ENCODE measurements at regions not wholly inside any gene's neighbourhood (a gene's known extent, or its start where the extent isn't known, plus 50 kb on each side); places are given as distances from the start of the nearest gene placed in this dataset.

GRCh38 chr10:124219655-124220054, 126.3 kb upstream of the CHST15 start:
- intact Hi-C loops (cut with micrococcal nuclease; ENCODE audit: unreplicated experiment), result no loop called here
- H3K4me1 Mint-ChIP-seq (ENCODE audit: low read depth, unreplicated experiment), result no peaks in the 10 kb centered on the region
- H3K4me1 ChIP-seq, result no peaks in the 10 kb centered on the region
- no peak overlapping the region for H3K4me3 Mint-ChIP-seq (ENCODE audit: unreplicated experiment)
- H3K9me3 Mint-ChIP-seq (ENCODE audit: unreplicated experiment), result no peaks in the 10 kb centered on the region
- no peaks in the 10 kb centered on the region for H3K9me3 ChIP-seq
- H3K36me3 Mint-ChIP-seq (ENCODE audit: insufficient read depth, unreplicated experiment), result no peaks in the 10 kb centered on the region
- TF ChIP-seq CTCF (IDR thresholded peaks at IDR 0.05; ENCODE audit: insufficient read depth in 1 of 2, low read depth in 1 of 2, low read length in 1 of 2, severe bottlenecking in 1 of 2, unreplicated experiment in 1 of 2), result no peak
- ChIA-PET CTCF (interaction anchor here (1.7 kb wide), 1 partner anchor 225 kb away, joined by 3 read pairs; no protein-coding TSS in a partner anchor), POLR2A (no interaction called here)
- DNase-seq, result no peak
- H3K27me3 Mint-ChIP-seq (ENCODE audit: insufficient read depth, unreplicated experiment), result peaks cover 15% of the 10 kb centered on the region
- no peaks in the 10 kb centered on the region for H3K36me3 ChIP-seq (ENCODE audit: control insufficient read depth, insufficient read depth, low read length)
- H3K27me3 ChIP-seq (replicated peaks; ENCODE audit: control insufficient read depth, insufficient read depth, low read length), result peaks cover 2% of the 10 kb centered on the region
- BruUV-seq (replicated peaks), result no TSS peak
- H3K4me3 ChIP-seq (ENCODE audit: low read depth, low read length), result no peak overlapping the region
- H3K27ac Mint-ChIP-seq (ENCODE audit: unreplicated experiment), result no peak overlapping the region

GRCh38 chr10:124219062-124219461, 125.7 kb upstream of the CHST15 start:
- no peak overlapping the region for H3K4me3 Mint-ChIP-seq (ENCODE audit: unreplicated experiment)
- H3K27me3 Mint-ChIP-seq (ENCODE audit: insufficient read depth, unreplicated experiment), result peaks cover 17% of the 10 kb centered on the region
- intact Hi-C loops (cut with micrococcal nuclease; ENCODE audit: unreplicated experiment), result no loop called here
- no peak overlapping the region for H3K27ac Mint-ChIP-seq (ENCODE audit: unreplicated experiment)
- H3K9me3 Mint-ChIP-seq (ENCODE audit: unreplicated experiment), result no peaks in the 10 kb centered on the region
- no TSS peak for BruUV-seq (replicated peaks)
- H3K4me3 ChIP-seq (ENCODE audit: low read depth, low read length), result no peak overlapping the region
- no peaks in the 10 kb centered on the region for H3K4me1 ChIP-seq
- no peaks in the 10 kb centered on the region for H3K36me3 Mint-ChIP-seq (ENCODE audit: insufficient read depth, unreplicated experiment)
- no peaks in the 10 kb centered on the region for H3K9me3 ChIP-seq
- H3K4me1 Mint-ChIP-seq (ENCODE audit: low read depth, unreplicated experiment), result no peaks in the 10 kb centered on the region
- no peak for TF ChIP-seq CTCF (IDR thresholded peaks at IDR 0.05; ENCODE audit: insufficient read depth in 1 of 2, low read depth in 1 of 2, low read length in 1 of 2, severe bottlenecking in 1 of 2, unreplicated experiment in 1 of 2)
- DNase-seq, result no peak
- H3K27me3 ChIP-seq (replicated peaks; ENCODE audit: control insufficient read depth, insufficient read depth, low read length), result peaks cover 2% of the 10 kb centered on the region
- no peaks in the 10 kb centered on the region for H3K36me3 ChIP-seq (ENCODE audit: control insufficient read depth, insufficient read depth, low read length)
- ChIA-PET POLR2A (no interaction called here), CTCF (interaction anchor here (1.7 kb wide), 1 partner anchor 224 kb away, joined by 3 read pairs; no protein-coding TSS in a partner anchor)

- H3K9me3 ChIP-seq, result no peaks in the 10 kb centered on the region
- no peaks in the 10 kb centered on the region for H3K4me1 ChIP-seq
- no peaks in the 10 kb centered on the region for H3K9me3 Mint-ChIP-seq (ENCODE audit: unreplicated experiment)
- intact Hi-C loops (cut with micrococcal nuclease; ENCODE audit: unreplicated experiment), result no loop called here
- H3K27me3 ChIP-seq (replicated peaks; ENCODE audit: control insufficient read depth, insufficient read depth, low read length), result peaks cover 2% of the 10 kb centered on the region
- H3K36me3 ChIP-seq (ENCODE audit: control insufficient read depth, insufficient read depth, low read length), result no peaks in the 10 kb centered on the region
- POLR2A ChIA-PET, result no interaction called here
- DNase-seq, result peak in 1 of 2 experiments; percentile 15
- no peaks in the 10 kb centered on the region for H3K36me3 Mint-ChIP-seq (ENCODE audit: insufficient read depth, unreplicated experiment)
- no peak overlapping the region for H3K27ac Mint-ChIP-seq (ENCODE audit: unreplicated experiment)
- no TSS peak for BruUV-seq (replicated peaks)
- peaks cover 17% of the 10 kb centered on the region for H3K27me3 Mint-ChIP-seq (ENCODE audit: insufficient read depth, unreplicated experiment)
- no peaks in the 10 kb centered on the region for H3K4me1 Mint-ChIP-seq (ENCODE audit: low read depth, unreplicated experiment)
- no peak overlapping the region for H3K4me3 Mint-ChIP-seq (ENCODE audit: unreplicated experiment)
- CTCF ChIA-PET, result no interaction called here
- H3K4me3 ChIP-seq (ENCODE audit: low read depth, low read length), result no peak overlapping the region
- TF ChIP-seq CTCF (IDR thresholded peaks at IDR 0.05; ENCODE audit: insufficient read depth in 1 of 2, low read depth in 1 of 2, low read length in 1 of 2, severe bottlenecking in 1 of 2, unreplicated experiment in 1 of 2), result peak in 1 of 2 experiments; percentile 6
These were observed 124.8 kb upstream of the CHST15 start for GRCh38 chr10:124217906-124218804.
